Endothelial cell of umbilical vein (primary cell): ENCODE measurements at regions not wholly inside any gene's neighbourhood (a gene's known extent, or its start where the extent isn't known, plus 50 kb on each side); places are given as distances from the start of the nearest gene placed in this dataset.
"Not testable (repeated sequence)": the region's sequence is repeated elsewhere in the genome, so short reads cannot be mapped to it uniquely, and the experiment has no call there.

Source experiments
- BruUV-seq: library from RNA; stranded (reverse); fragments of 400-500 nt; replicated peaks from 2 replicates; lab custom pipeline; 2021; lab: Mats Ljungman, UMichigan
- CTCF ChIA-PET: fragments of 300-600, 350-600 bp; sonication (Branson Sonifier 250); formaldehyde crosslinking; loops from one replicate; lab custom pipeline; 2021; ENCODE audit warnings: antibody characterized with exemption, inconsistent platforms; lab: Charles Lee
- POLR2A ChIA-PET: fragments of 300-600, 350-600 bp; sonication (Branson Sonifier 250); formaldehyde crosslinking; loops from one replicate; lab custom pipeline; 2021; ENCODE audit warnings: antibody characterized with exemption, inconsistent platforms; lab: Charles Lee
- DNase-seq: peaks from one replicate; pipeline ENCODE4 v3.0.0-alpha.2; 2011; ENCODE audit warnings: low read depth, low spot score
- FAIRE-seq: peaks from 2 replicates; lab custom pipeline; 2011; peaks lifted over from hg19 to GRCh38; lab: Jason Lieb, UNC
- H2AFZ ChIP-seq: 2 replicates; pipeline ENCODE4 v1.6.0; 2012; ENCODE audit warnings: low read depth, low read length, control low read depth, inconsistent platforms
- H3K27ac ChIP-seq: 2 replicates; pipeline ENCODE4 v1.5.1; 2011; ENCODE audit warnings: low read depth, mild to moderate bottlenecking, control low read depth, low read length, moderate library complexity; ENCODE audit not compliant: insufficient read depth
- H3K27me3 ChIP-seq, 2 experiments: 2 replicates each; pipeline versions ENCODE4 v1.6.0 to v1.6.1; 2011; ENCODE audit warnings: low read length in 2 of 2, mixed read lengths in 1 of 2; ENCODE audit not compliant: control insufficient read depth in 2 of 2, insufficient read depth in 2 of 2
- H3K36me3 ChIP-seq, 2 experiments: 2 replicates in 1 of 2; 3 replicates in 1 of 2; pipeline ENCODE4 v1.5.1; 2011; ENCODE audit warnings: low read length in 2 of 2, mild to moderate bottlenecking in 1 of 2, moderate library complexity in 1 of 2; ENCODE audit not compliant: control insufficient read depth in 2 of 2, insufficient read depth in 2 of 2; ENCODE audit errors: extremely low read depth in 1 of 2
- H3K4me1 ChIP-seq: 3 replicates; pipeline ENCODE4 v1.5.1; 2011; ENCODE audit warnings: mild to moderate bottlenecking, low read length; ENCODE audit not compliant: control insufficient read depth, insufficient read depth; ENCODE audit errors: extremely low read depth
- H3K4me2 ChIP-seq: 2 replicates; pipeline ENCODE4 v1.6.1; 2011; ENCODE audit warnings: low read length, control low read depth, mixed read lengths; ENCODE audit not compliant: insufficient read depth
- H3K4me3 ChIP-seq, 3 experiments: fragments of 200-600 bp in 1 of 3; sonication (generic), shearing (Covaris generic) in 1 of 3; replicated peaks in 1 of 3; 2 replicates each; pipeline ENCODE4 v1.5.1; 2011 to 2016; ENCODE audit warnings: control low read depth in 3 of 3, low read length in 3 of 3, mild to moderate bottlenecking in 2 of 3, inconsistent platforms in 1 of 3, low read depth in 1 of 3, moderate library complexity in 1 of 3; ENCODE audit not compliant: insufficient read depth in 1 of 3
- H3K79me2 ChIP-seq: 2 replicates; pipeline ENCODE4 v1.6.0; 2012; ENCODE audit warnings: low read length, inconsistent platforms; ENCODE audit not compliant: control insufficient read depth, insufficient read depth
- H3K9ac ChIP-seq: replicated peaks from 2 replicates; pipeline ENCODE3; 2011; ENCODE audit warnings: low read length, control low read depth; ENCODE audit not compliant: insufficient read depth; ENCODE audit errors: extremely low read depth
- H3K9me1 ChIP-seq: replicated peaks from 3 replicates; pipeline ENCODE4 v1.6.0; 2011; ENCODE audit warnings: mild to moderate bottlenecking, low read length; ENCODE audit not compliant: control insufficient read depth, insufficient read depth; ENCODE audit errors: extremely low read depth
- H3K9me3 ChIP-seq: replicated peaks from 2 replicates; pipeline ENCODE4 v1.5.1; 2012; ENCODE audit warnings: low read length, inconsistent platforms; ENCODE audit not compliant: control insufficient read depth, insufficient read depth
- H4K20me1 ChIP-seq: replicated peaks from 2 replicates; pipeline ENCODE3; 2011; ENCODE audit warnings: mild to moderate bottlenecking, low read length; ENCODE audit not compliant: control insufficient read depth, insufficient read depth; ENCODE audit errors: extremely low read depth
- EZH2 ChIP-seq: IDR thresholded peaks from 2 replicates; pipeline ENCODE4 v1.6.1; 2012; ENCODE audit warnings: borderline replicate concordance, low read depth, mild to moderate bottlenecking, moderate library complexity, low read length, inconsistent platforms; ENCODE audit not compliant: severe bottlenecking
- FOS ChIP-seq: IDR thresholded peaks from 2 replicates; pipeline ENCODE4 v1.6.1; 2011; ENCODE audit warnings: mild to moderate bottlenecking, low read length, moderate library complexity, borderline replicate concordance; ENCODE audit not compliant: insufficient read depth
- GATA2 ChIP-seq: IDR thresholded peaks from 2 replicates; pipeline ENCODE4 v1.7.0; 2011; ENCODE audit warnings: low read depth, mild to moderate bottlenecking, moderate library complexity, mixed read lengths, low read length; ENCODE audit not compliant: insufficient read length, insufficient read depth
- JUN ChIP-seq: IDR thresholded peaks from 2 replicates; pipeline ENCODE4 v1.6.1; 2011; ENCODE audit warnings: borderline replicate concordance, low read depth; ENCODE audit not compliant: insufficient read length, insufficient read depth
- MAX ChIP-seq: IDR thresholded peaks from 2 replicates; pipeline ENCODE4 v1.6.1; 2011; ENCODE audit not compliant: insufficient read depth, insufficient read length
- MYC ChIP-seq: IDR thresholded peaks from one replicate; pipeline ENCODE4 v1.6.1; 2011; ENCODE audit warnings: mild to moderate bottlenecking, low read depth, low read length
- POLR2A ChIP-seq: IDR thresholded peaks from 2 replicates; pipeline ENCODE4 v1.6.1; 2012; ENCODE audit warnings: low read depth, mild to moderate bottlenecking, control low read depth, low read length
- POLR2AphosphoS5 ChIP-seq: IDR thresholded peaks from 2 replicates; pipeline ENCODE4 v1.6.1; 2012; ENCODE audit warnings: low read depth, mild to moderate bottlenecking, control low read depth, low read length, moderate library complexity; ENCODE audit not compliant: insufficient read depth
- dilution Hi-C: fragments of 300-500 bp; cut with MboI; formaldehyde crosslinking; loops from one replicate; pipeline ENCODE4 v1.15.0; 2019; ENCODE audit warnings: low sequenced_read_pairs; ENCODE audit not compliant: extremely low pct_ligation_motif_present
- intact Hi-C: fragments of 100-400 bp; cut with micrococcal nuclease; formaldehyde crosslinking; loops from one replicate; pipeline ENCODE4 v1.10.0; 2022
- TF ChIP-seq, protein P1 (sequence below), 2 donors: IDR thresholded peaks; 1 replicate in 1 of 2; 2 replicates in 1 of 2; pipeline ENCODE4 v1.5.1; 2011; ENCODE audit warnings: low read length in 2 of 2, mild to moderate bottlenecking in 2 of 2, moderate library complexity in 2 of 2, control low read depth in 1 of 2, inconsistent platforms in 1 of 2, low read depth in 1 of 2; ENCODE audit not compliant: insufficient read depth in 1 of 2; ENCODE audit errors: extremely low read depth in 1 of 2

GRCh38 chr3:178948546-178948945 is 123.1 kb downstream of the ZMAT3 start:
- intact Hi-C loops (no loop called here), dilution Hi-C loops (no loop called here)
- ChIA-PET CTCF (interaction anchor here (0.8 to 1.8 kb wide), 4 partner anchors 19 to 514 kb away, joined by 3 to 7 read pairs (median 4); no protein-coding TSS in a partner anchor), POLR2A (no interaction called here)
- BruUV-seq, result no TSS peak
- Histone ChIP-seq H3K9me1 (no peaks in the 10 kb centered on the region), H3K4me1 (peaks cover 7% of the 10 kb centered on the region), H3K4me2 (no peak overlapping the region), H3K9me3 (no peaks in the 10 kb centered on the region), H3K27ac (no peak overlapping the region), H3K27me3 (no peaks in the 10 kb centered on the region), H3K36me3 (no peaks in the 10 kb centered on the region), H3K9ac (no peak overlapping the region), H2AFZ (no peak overlapping the region), H3K79me2 (no peaks in the 10 kb centered on the region), H3K4me3 (no peak overlapping the region), H4K20me1 (no peaks in the 10 kb centered on the region)
- no peak for TF ChIP-seq POLR2A
- no peak for TF ChIP-seq EZH2
- no peak for TF ChIP-seq POLR2AphosphoS5
- DNase-seq, result no peak
- FAIRE-seq, result no peak

DNA sequence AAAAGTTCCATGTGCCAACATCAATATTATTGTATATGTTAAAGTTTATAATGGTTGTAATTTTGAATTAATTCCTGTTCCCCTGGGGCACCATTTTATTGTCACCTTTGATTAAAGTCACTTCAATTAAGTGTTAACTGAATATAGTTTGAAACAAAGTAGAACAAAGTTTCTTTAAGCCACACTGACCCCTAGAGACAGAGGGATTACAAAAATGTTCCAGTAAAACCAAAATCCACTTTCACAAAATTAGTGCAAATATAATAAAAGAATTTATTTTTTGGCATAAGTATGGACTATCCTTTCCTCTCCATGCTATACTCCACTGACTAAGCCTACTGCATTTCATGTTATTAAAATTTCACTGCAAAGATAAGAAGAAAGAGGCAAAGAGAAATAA is 123.9 kb downstream of the ZMAT3 start:
- POLR2A ChIA-PET, result no interaction called here
- DNase-seq, result no peak
- Histone ChIP-seq H3K4me3 (no peak overlapping the region), H3K4me2 (no peak overlapping the region), H2AFZ (no peak overlapping the region), H3K9me1 (no peaks in the 10 kb centered on the region), H3K27me3 (no peaks in the 10 kb centered on the region), H3K4me1 (peaks cover 7% of the 10 kb centered on the region), H3K27ac (no peak overlapping the region), H3K9me3 (no peaks in the 10 kb centered on the region), H3K36me3 (no peaks in the 10 kb centered on the region), H3K79me2 (no peaks in the 10 kb centered on the region), H3K9ac (no peak overlapping the region), H4K20me1 (no peaks in the 10 kb centered on the region)
- TF ChIP-seq, protein P1, sequence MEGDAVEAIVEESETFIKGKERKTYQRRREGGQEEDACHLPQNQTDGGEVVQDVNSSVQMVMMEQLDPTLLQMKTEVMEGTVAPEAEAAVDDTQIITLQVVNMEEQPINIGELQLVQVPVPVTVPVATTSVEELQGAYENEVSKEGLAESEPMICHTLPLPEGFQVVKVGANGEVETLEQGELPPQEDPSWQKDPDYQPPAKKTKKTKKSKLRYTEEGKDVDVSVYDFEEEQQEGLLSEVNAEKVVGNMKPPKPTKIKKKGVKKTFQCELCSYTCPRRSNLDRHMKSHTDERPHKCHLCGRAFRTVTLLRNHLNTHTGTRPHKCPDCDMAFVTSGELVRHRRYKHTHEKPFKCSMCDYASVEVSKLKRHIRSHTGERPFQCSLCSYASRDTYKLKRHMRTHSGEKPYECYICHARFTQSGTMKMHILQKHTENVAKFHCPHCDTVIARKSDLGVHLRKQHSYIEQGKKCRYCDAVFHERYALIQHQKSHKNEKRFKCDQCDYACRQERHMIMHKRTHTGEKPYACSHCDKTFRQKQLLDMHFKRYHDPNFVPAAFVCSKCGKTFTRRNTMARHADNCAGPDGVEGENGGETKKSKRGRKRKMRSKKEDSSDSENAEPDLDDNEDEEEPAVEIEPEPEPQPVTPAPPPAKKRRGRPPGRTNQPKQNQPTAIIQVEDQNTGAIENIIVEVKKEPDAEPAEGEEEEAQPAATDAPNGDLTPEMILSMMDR (IDR thresholded peaks at IDR 0.05; ENCODE audit: extremely low read depth in 1 of 2, insufficient read depth in 1 of 2, low read depth in 1 of 2, low read length in 2 of 2), result no peak
- no peak for TF ChIP-seq POLR2A
- TF ChIP-seq FOS, result no peak
- TF ChIP-seq GATA2, result no peak
- no peak for TF ChIP-seq EZH2
- no peak for TF ChIP-seq MYC
- no peak for TF ChIP-seq POLR2AphosphoS5
- TF ChIP-seq JUN, result no peak
- TF ChIP-seq MAX, result no peak
- FAIRE-seq, result no peak
- intact Hi-C loops, result no loop called here
- no TSS peak for BruUV-seq
- CTCF ChIA-PET, result interaction anchor here (0.9 to 1.8 kb wide), 3 partner anchors 504 to 513 kb away, joined by 3 to 7 read pairs (median 4); no protein-coding TSS in a partner anchor
- dilution Hi-C loops, result no loop called here

DNA sequence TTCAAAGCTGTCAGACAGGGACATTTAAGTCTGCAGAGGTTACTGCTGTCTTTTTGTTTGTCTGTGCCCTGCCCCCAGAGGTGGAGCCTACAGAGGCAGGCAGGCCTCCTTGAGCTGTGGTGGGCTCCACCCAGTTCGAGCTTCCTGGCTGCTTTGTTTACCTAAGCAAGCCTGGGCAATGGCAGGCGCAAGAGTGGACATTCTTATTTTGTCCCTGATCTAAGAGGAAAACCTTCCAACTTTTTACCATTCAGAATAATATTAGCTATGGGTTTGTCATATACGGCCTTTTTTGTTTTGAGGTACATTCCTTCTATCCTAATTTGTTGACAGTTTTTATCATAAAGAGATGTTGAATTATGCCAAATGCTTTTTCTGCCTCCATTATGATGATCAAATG is 129.3 kb downstream of the ZMAT3 start:
- intact Hi-C loops, FAIRE-seq, H3K9me1 ChIP-seq, DNase-seq, H3K4me3 ChIP-seq, H3K4me1 ChIP-seq, dilution Hi-C loops, H3K9me3 ChIP-seq, CTCF ChIA-PET, H3K79me2 ChIP-seq, POLR2A ChIA-PET, H3K27ac ChIP-seq, H3K4me2 ChIP-seq, BruUV-seq, H4K20me1 ChIP-seq, H3K9ac ChIP-seq, H3K27me3 ChIP-seq, H3K36me3 ChIP-seq, H2AFZ ChIP-seq: not testable (repeated sequence)
